Fibroblast of lung (primary cell): ENCODE measurements at regions not wholly inside any gene's neighbourhood (a gene's known extent, or its start where the extent isn't known, plus 50 kb on each side); places are given as distances from the start of the nearest gene placed in this dataset.

Source experiments
- DNase-seq, 2 donors: peaks; one replicate each; pipeline versions ENCODE4 v3.0.0 to v3.0.0-alpha.2; 2010; ENCODE audit warnings: low read depth in 2 of 2
- H2AFZ ChIP-seq: 2 replicates; pipeline ENCODE4 v1.5.1; 2012; ENCODE audit warnings: low read length, control low read depth, inconsistent platforms
- H3K27ac ChIP-seq: 2 replicates; pipeline ENCODE4 v1.5.1; 2011; ENCODE audit warnings: low read length, control low read depth; ENCODE audit not compliant: insufficient read depth
- H3K27me3 ChIP-seq: 2 replicates; pipeline ENCODE4 v1.5.1; 2011; ENCODE audit warnings: mild to moderate bottlenecking, low read length; ENCODE audit not compliant: control insufficient read depth, insufficient read depth
- H3K36me3 ChIP-seq: 2 replicates; pipeline ENCODE4 v1.5.1; 2011; ENCODE audit warnings: low read length; ENCODE audit not compliant: control insufficient read depth, insufficient read depth
- H3K4me1 ChIP-seq: 2 replicates; pipeline ENCODE4 v1.5.1; 2011; ENCODE audit warnings: low read length; ENCODE audit not compliant: control insufficient read depth, insufficient read depth; ENCODE audit errors: extremely low read depth
- H3K4me2 ChIP-seq: 2 replicates; pipeline ENCODE4 v1.5.1; 2011; ENCODE audit warnings: low read length, control low read depth; ENCODE audit not compliant: insufficient read depth; ENCODE audit errors: extremely low read depth
- H3K4me3 ChIP-seq, 4 experiments: fragments of 200-600 bp in 1 of 4; sonication (generic) in 1 of 4; replicated peaks in 1 of 4; 2 replicates each; pipeline ENCODE4 v1.5.1; 2011 to 2016; ENCODE audit warnings: low read length in 4 of 4, low read depth in 3 of 4, mild to moderate bottlenecking in 3 of 4, control low read depth in 2 of 4, inconsistent platforms in 1 of 4, mixed read lengths in 1 of 4; ENCODE audit not compliant: insufficient read depth in 1 of 4; ENCODE audit errors: control extremely low read depth in 1 of 4
- H3K79me2 ChIP-seq: 2 replicates; pipeline ENCODE4 v1.5.1; 2012; ENCODE audit warnings: mild to moderate bottlenecking, low read length, inconsistent platforms; ENCODE audit not compliant: control insufficient read depth, insufficient read depth
- H3K9ac ChIP-seq: 2 replicates; pipeline ENCODE4 v1.5.1; 2011; ENCODE audit warnings: mild to moderate bottlenecking, low read length, control low read depth; ENCODE audit not compliant: insufficient read depth
- H3K9me3 ChIP-seq: 2 replicates; pipeline ENCODE4 v1.5.1; 2012; ENCODE audit warnings: low read depth, low read length; ENCODE audit not compliant: control insufficient read depth, insufficient read depth
- H4K20me1 ChIP-seq: 2 replicates; pipeline ENCODE4 v1.5.1; 2011; ENCODE audit warnings: low read length; ENCODE audit not compliant: control insufficient read depth, insufficient read depth; ENCODE audit errors: extremely low read depth
- EZH2 ChIP-seq: IDR thresholded peaks from 2 replicates; pipeline ENCODE4 v1.5.1; 2012; ENCODE audit warnings: low read length, control low read depth, mild to moderate bottlenecking; ENCODE audit errors: missing control alignments
- TF ChIP-seq, protein P1 (sequence below), 2 donors: IDR thresholded peaks in 1 of 2; conservative IDR thresholded peaks in 1 of 2; 1 replicate in 1 of 2; 2 replicates in 1 of 2; pipeline ENCODE4 v1.5.1; 2011 to 2012; ENCODE audit warnings: low read length in 2 of 2, control low read depth in 1 of 2, inconsistent platforms in 1 of 2, low read depth in 1 of 2, mild to moderate bottlenecking in 1 of 2

- H3K79me2 ChIP-seq: no peaks in the 10 kb centered on the region
Observed at GRCh38 chr3:24648063-24648462, 153.4 kb upstream of the THRB start.

DNA sequence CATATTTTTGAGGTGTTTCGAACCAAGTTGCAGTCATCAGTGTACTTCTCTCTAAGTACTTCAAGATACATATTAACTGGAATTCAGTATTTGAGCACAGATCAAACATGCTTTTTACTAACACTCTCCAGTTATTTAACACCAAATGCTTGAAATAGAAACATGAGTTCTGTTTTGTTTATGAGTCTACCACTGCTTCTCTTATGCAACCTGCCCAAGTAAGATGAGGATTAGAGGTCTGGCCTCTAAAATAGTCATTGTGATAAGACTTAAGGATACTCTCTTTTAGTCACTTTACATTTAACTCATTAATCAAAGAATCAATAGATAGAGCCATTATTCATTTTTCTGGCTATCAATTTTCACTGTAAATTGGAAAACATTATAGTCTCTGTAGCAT lies 156.2 kb upstream of the THRB start:
- Histone ChIP-seq H3K9ac (no peak overlapping the region), H3K4me3 (no peak overlapping the region), H2AFZ (no peak overlapping the region), H3K27me3 (no peaks in the 10 kb centered on the region), H3K9me3 (no peaks in the 10 kb centered on the region), H3K79me2 (no peaks in the 10 kb centered on the region), H3K36me3 (no peaks in the 10 kb centered on the region), H4K20me1 (no peaks in the 10 kb centered on the region), H3K27ac (no peak overlapping the region), H3K4me1 (no peaks in the 10 kb centered on the region), H3K4me2 (no peak overlapping the region)
- TF ChIP-seq EZH2: no peak
- TF ChIP-seq, protein P1, sequence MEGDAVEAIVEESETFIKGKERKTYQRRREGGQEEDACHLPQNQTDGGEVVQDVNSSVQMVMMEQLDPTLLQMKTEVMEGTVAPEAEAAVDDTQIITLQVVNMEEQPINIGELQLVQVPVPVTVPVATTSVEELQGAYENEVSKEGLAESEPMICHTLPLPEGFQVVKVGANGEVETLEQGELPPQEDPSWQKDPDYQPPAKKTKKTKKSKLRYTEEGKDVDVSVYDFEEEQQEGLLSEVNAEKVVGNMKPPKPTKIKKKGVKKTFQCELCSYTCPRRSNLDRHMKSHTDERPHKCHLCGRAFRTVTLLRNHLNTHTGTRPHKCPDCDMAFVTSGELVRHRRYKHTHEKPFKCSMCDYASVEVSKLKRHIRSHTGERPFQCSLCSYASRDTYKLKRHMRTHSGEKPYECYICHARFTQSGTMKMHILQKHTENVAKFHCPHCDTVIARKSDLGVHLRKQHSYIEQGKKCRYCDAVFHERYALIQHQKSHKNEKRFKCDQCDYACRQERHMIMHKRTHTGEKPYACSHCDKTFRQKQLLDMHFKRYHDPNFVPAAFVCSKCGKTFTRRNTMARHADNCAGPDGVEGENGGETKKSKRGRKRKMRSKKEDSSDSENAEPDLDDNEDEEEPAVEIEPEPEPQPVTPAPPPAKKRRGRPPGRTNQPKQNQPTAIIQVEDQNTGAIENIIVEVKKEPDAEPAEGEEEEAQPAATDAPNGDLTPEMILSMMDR (conservative IDR thresholded peaks at IDR 0.05 in 1 of 2, IDR thresholded peaks at IDR 0.05 in 1 of 2; ENCODE audit: low read depth in 1 of 2, low read length in 2 of 2): no peak
- DNase-seq: no peak

More at GRCh38 chr3:24648063-24648462, 153.4 kb upstream of the THRB start:
- no peaks in the 10 kb centered on the region for H4K20me1 ChIP-seq
- DNase-seq: no peak
- no peaks in the 10 kb centered on the region for H3K27me3 ChIP-seq
- H3K36me3 ChIP-seq: no peaks in the 10 kb centered on the region
- H3K4me2 ChIP-seq: no peak overlapping the region
- H3K4me1 ChIP-seq: no peaks in the 10 kb centered on the region
- no peak overlapping the region for H2AFZ ChIP-seq
- H3K4me3 ChIP-seq: no peak overlapping the region
- H3K9ac ChIP-seq: no peak overlapping the region
- TF ChIP-seq, protein P1 (conservative IDR thresholded peaks at IDR 0.05 in 1 of 2, IDR thresholded peaks at IDR 0.05 in 1 of 2; ENCODE audit: low read depth in 1 of 2, low read length in 2 of 2): no peak
- no peak for TF ChIP-seq EZH2
- H3K9me3 ChIP-seq: no peaks in the 10 kb centered on the region
- H3K27ac ChIP-seq: no peak overlapping the region

GRCh38 chr3:24657870-24658510 lies 163.3 kb upstream of the THRB start:
- Histone ChIP-seq H2AFZ (no peak overlapping the region), H3K4me2 (no peak overlapping the region), H3K4me3 (no peak overlapping the region), H4K20me1 (no peaks in the 10 kb centered on the region), H3K9me3 (no peaks in the 10 kb centered on the region), H3K27me3 (no peaks in the 10 kb centered on the region), H3K27ac (no peak overlapping the region), H3K36me3 (no peaks in the 10 kb centered on the region), H3K9ac (no peak overlapping the region), H3K79me2 (no peaks in the 10 kb centered on the region), H3K4me1 (no peaks in the 10 kb centered on the region)
- TF ChIP-seq, protein P1 (conservative IDR thresholded peaks at IDR 0.05 in 1 of 2, IDR thresholded peaks at IDR 0.05 in 1 of 2; ENCODE audit: low read depth in 1 of 2, low read length in 2 of 2): no peak
- TF ChIP-seq EZH2: no peak
- no peak for DNase-seq
